GM12878 (cell line): ENCODE measurements at regions not wholly inside any gene's neighbourhood (a gene's known extent, or its start where the extent isn't known, plus 50 kb on each side); places are given as distances from the start of the nearest gene placed in this dataset.

Experiments used
- ATAC-seq: fragments of 200-7000 bp; cut with Tn5 transposase; 3 replicates; pipeline ENCODE4 v1.9.1; 2020; ENCODE audit warnings: mild to moderate bottlenecking, moderate library complexity
- BruUV-seq: library from RNA; stranded (reverse); fragments of 400-500 nt; replicated peaks from 2 replicates; lab custom pipeline; 2021; lab: Mats Ljungman, UMichigan
- CTCF ChIA-PET: fragments of 300-600 bp; sonication (Branson Sonifier 250); formaldehyde crosslinking; extraction: SDS; loops from one replicate; lab custom pipeline; 2021; ENCODE audit warnings: inconsistent platforms; lab: Yijun Ruan, JAX
- POLR2A ChIA-PET: fragments of 350-600 bp; formaldehyde crosslinking; extraction: SDS; loops from one replicate; lab custom pipeline; 2021; ENCODE audit warnings: inconsistent platforms; lab: Charles Lee
- RAD21 ChIA-PET: fragments of 300-600 bp; sonication (Branson Sonifier 250); formaldehyde crosslinking; loops from one replicate; lab custom pipeline; 2023; ENCODE audit warnings: antibody characterized with exemption; ENCODE audit not compliant: unreplicated experiment; lab: Charles Lee
- SMC1A ChIA-PET: fragments of 300-600 bp; sonication (Branson Sonifier 250); formaldehyde crosslinking; loops from one replicate; lab custom pipeline; 2023; ENCODE audit not compliant: unreplicated experiment, uncharacterized antibody; lab: Charles Lee
- DNase-seq: peaks from one replicate; pipeline ENCODE4 v3.0.0-alpha.2; 2011; ENCODE audit warnings: low read depth, low spot score
- FAIRE-seq: peaks from 3 replicates; lab custom pipeline; 2011; peaks lifted over from hg19 to GRCh38; lab: Jason Lieb, UNC
- H2AFZ ChIP-seq: 2 replicates; pipeline ENCODE4 v1.6.0; 2011; ENCODE audit warnings: low read depth, low read length, control low read depth; ENCODE audit not compliant: control insufficient read depth
- H3K27ac ChIP-seq: 2 replicates; pipeline ENCODE4 v1.5.1; 2011; ENCODE audit warnings: control low read depth; ENCODE audit not compliant: control insufficient read depth, insufficient read depth
- H3K27me3 ChIP-seq, 2 experiments: replicated peaks in 1 of 2; 2 replicates each; pipeline versions ENCODE4 v1.6.0 to v1.6.1; 2011; ENCODE audit warnings: low read length in 1 of 2; ENCODE audit not compliant: control insufficient read depth in 2 of 2, insufficient read depth in 2 of 2
- H3K36me3 ChIP-seq, 2 experiments: 2 replicates each; pipeline ENCODE4 v1.5.1; 2011; ENCODE audit warnings: low read length in 1 of 2; ENCODE audit not compliant: control insufficient read depth in 2 of 2, insufficient read depth in 2 of 2
- H3K4me1 ChIP-seq: 2 replicates; pipeline ENCODE4 v1.6.1; 2011; ENCODE audit warnings: mild to moderate bottlenecking, low read length, moderate library complexity, mixed read lengths; ENCODE audit not compliant: control insufficient read depth, insufficient read depth
- H3K4me2 ChIP-seq: 2 replicates; pipeline ENCODE4 v1.6.0; 2011; ENCODE audit warnings: control low read depth; ENCODE audit not compliant: control insufficient read depth, insufficient read depth
- H3K4me3 ChIP-seq: fragments of 200-600 bp; sonication (generic); 2 replicates; pipeline ENCODE4 v1.5.1; 2016
- H3K79me2 ChIP-seq: 2 replicates; pipeline ENCODE4 v1.6.0; 2011; ENCODE audit warnings: low read length; ENCODE audit not compliant: control insufficient read depth, insufficient read depth
- H3K9ac ChIP-seq: 2 replicates; pipeline ENCODE4 v1.8.0; 2011; ENCODE audit warnings: low read length, control low read depth, mixed read lengths; ENCODE audit not compliant: control insufficient read depth, insufficient read depth
- H3K9me3 ChIP-seq: replicated peaks from 3 replicates; pipeline ENCODE4 v1.5.1; 2011; ENCODE audit warnings: mild to moderate bottlenecking, low read length; ENCODE audit not compliant: control insufficient read depth, insufficient read depth
- H4K20me1 ChIP-seq: 2 replicates; pipeline ENCODE4 v1.6.0; 2011; ENCODE audit not compliant: control insufficient read depth, insufficient read depth
- ATF3 ChIP-seq: IDR thresholded peaks from 2 replicates; pipeline ENCODE4 v1.6.1; 2011; ENCODE audit warnings: low read depth, mild to moderate bottlenecking, low read length, moderate library complexity, borderline replicate concordance; ENCODE audit errors: extremely low read depth
- CBFB ChIP-seq: IDR thresholded peaks from 2 replicates; pipeline ENCODE4 v1.6.1; 2016; ENCODE audit warnings: antibody characterized with exemption, low read depth
- CHD1 ChIP-seq: IDR thresholded peaks from 2 replicates; pipeline ENCODE4 v1.6.1; 2012; ENCODE audit warnings: low read depth, low read length, improper control_type of control experiment
- CREB1 ChIP-seq: IDR thresholded peaks from 2 replicates; pipeline ENCODE4 v1.6.1; 2012; ENCODE audit warnings: low read depth, mild to moderate bottlenecking, inconsistent platforms
- ELK1 ChIP-seq: IDR thresholded peaks from 2 replicates; pipeline ENCODE4 v1.6.1; 2012; ENCODE audit warnings: low read depth, low read length, improper control_type of control experiment
- HDGF ChIP-seq: fragments of 450-650 bp; IDR thresholded peaks from 2 replicates; pipeline ENCODE4 v1.6.1; 2016; ENCODE audit warnings: antibody characterized with exemption
- IKZF2 ChIP-seq, 2 experiments: fragments of 450-650 bp; IDR thresholded peaks; 2 replicates each; pipeline ENCODE4 v1.6.1; 2017; ENCODE audit warnings: mild to moderate bottlenecking in 2 of 2, moderate library complexity in 2 of 2
- IRF4 ChIP-seq: IDR thresholded peaks from 2 replicates; pipeline ENCODE4 v1.6.1; 2011; ENCODE audit warnings: low read depth, low read length
- MAX ChIP-seq: IDR thresholded peaks from 2 replicates; pipeline ENCODE4 v1.6.1; 2012; ENCODE audit warnings: low read depth, low read length, improper control_type of control experiment
- RBBP5 ChIP-seq: fragments of 200-600 bp; sonication (generic); conservative IDR thresholded peaks from 2 replicates; pipeline ENCODE4 v1.6.1; 2016
- SUZ12 ChIP-seq: fragments of 200-600 bp; sonication (generic); IDR thresholded peaks from one replicate; pipeline ENCODE4 v1.6.1; 2018; ENCODE audit warnings: antibody characterized with exemption, mild to moderate bottlenecking; ENCODE audit not compliant: unreplicated experiment
- ZBTB33 ChIP-seq: fragments of 450-650 bp; IDR thresholded peaks from 2 replicates; pipeline ENCODE4 v1.6.1; 2017; ENCODE audit warnings: mild to moderate bottlenecking
- WGBS: methylation state at CpG from one replicate; pipeline ENCODE4 v1.1.6; 2016; ENCODE audit warnings: low lambda C conversion rate; ENCODE audit not compliant: insufficient replicate concordance, insufficient coverage; ENCODE audit errors: missing lambda C conversion rate; 5-methylcytosine and 5-hydroxymethylcytosine counted together
- in situ Hi-C: fragments of 300-500 bp; cut with MboI; formaldehyde crosslinking; loops from 9 replicates; pipeline ENCODE4 v1.14.3; 2018; ENCODE audit warnings: mixed read lengths
- intact Hi-C: fragments of 100-400 bp; cut with micrococcal nuclease; formaldehyde crosslinking; loops from one replicate; pipeline ENCODE4 v1.14.2; 2022; ENCODE audit not compliant: unreplicated experiment

GRCh38 chr22:22946131-22946530, 58.5 kb downstream of the IGLL5 start:
- RAD21 ChIA-PET, result interaction anchor here (1.7 to 2.6 kb wide), 2 partner anchors 10 kb away, joined by 8 to 10 read pairs; no protein-coding TSS in a partner anchor
- in situ Hi-C loops, result no loop called here
- intact Hi-C loops, result no loop called here
- WGBS, result 44% methylated on average over 5 of the region's 5 CpGs
- TF ChIP-seq RBBP5, result no peak
- ATAC-seq (no peak), DNase-seq (no peak), FAIRE-seq (no peak)
- Histone ChIP-seq H3K4me2 (no peak overlapping the region), H4K20me1 (no peaks in the 10 kb centered on the region), H3K4me1 (peaks cover 58% of the 10 kb centered on the region), H3K9ac (no peak overlapping the region), H2AFZ (no peak overlapping the region), H3K27ac (no peak overlapping the region; the same call in 1 of the 2 replicates), H3K9me3 (no peaks in the 10 kb centered on the region; the same call in 2 of the 3 replicates), H3K27me3 (no peaks in the 10 kb centered on the region), H3K36me3 (no peaks in the 10 kb centered on the region; a peak in 1 of 4 replicates), H3K4me3 (no peak overlapping the region), H3K79me2 (peaks cover 8% of the 10 kb centered on the region)
- POLR2A ChIA-PET, result no interaction called here
- CTCF ChIA-PET, result interaction anchor here (2.0 to 21.7 kb wide), 3 partner anchors 11 to 97 kb away, joined by 10 to 397 read pairs (median 17); no protein-coding TSS in a partner anchor
- BruUV-seq, result no TSS peak
- SMC1A ChIA-PET, result interaction anchor here (1.2 to 1.5 kb wide), 2 partner anchors 14 to 750 kb away, joined by 3 read pairs; no protein-coding TSS in a partner anchor

- ChIA-PET CTCF (interaction anchor here (0.7 to 21.7 kb wide), 6 partner anchors 8 to 753 kb away, joined by 3 to 397 read pairs (median 12); no protein-coding TSS in a partner anchor), SMC1A (interaction anchor here (0.8 to 2.6 kb wide), 6 partner anchors 14 to 759 kb away, joined by 3 to 12 read pairs (median 4); no protein-coding TSS in a partner anchor)
- no peak for FAIRE-seq
- TF ChIP-seq CREB1 (no peak), CBFB (no peak), SUZ12 (no peak), IKZF2 (IDR thresholded peaks at IDR 0.05) (no peak), HDGF (no peak), CHD1 (no peak), ELK1 (no peak), IRF4 (no peak), MAX (no peak), ATF3 (no peak), ZBTB33 (no peak)
These were observed 61.3 kb downstream of the IGLL5 start for GRCh38 chr22:22948651-22949571.

More at GRCh38 chr22:22948651-22949571, 61.3 kb downstream of the IGLL5 start:
- Histone ChIP-seq H3K27me3 (no peaks in the 10 kb centered on the region), H3K79me2 (no peaks in the 10 kb centered on the region; the same call in 1 of the 2 replicates), H3K9me3 (no peaks in the 10 kb centered on the region), H2AFZ (no peak overlapping the region), H3K4me1 (peaks cover 34% of the 10 kb centered on the region), H3K4me2 (no peak overlapping the region), H3K27ac (no peak overlapping the region), H3K9ac (no peak overlapping the region), H3K4me3 (no peak overlapping the region), H4K20me1 (no peaks in the 10 kb centered on the region), H3K36me3 (no peaks in the 10 kb centered on the region)
- BruUV-seq, result no TSS peak
- intact Hi-C loops, result no loop called here
- ChIA-PET POLR2A (interaction anchor here (1.4 kb wide), 1 partner anchor 47 kb away, joined by 3 read pairs; no protein-coding TSS in a partner anchor), RAD21 (interaction anchor here (1.0 to 3.2 kb wide), 6 partner anchors 13 to 139 kb away, joined by 3 to 13 read pairs (median 6); no protein-coding TSS in a partner anchor)
- no peak for DNase-seq
- ATAC-seq, result no peak
- in situ Hi-C loops, result no loop called here
- 68% methylated on average over 10 of the region's 10 CpGs for WGBS
